GM12865 (cell line): ENCODE measurements at regions not wholly inside any gene's neighbourhood (a gene's known extent, or its start where the extent isn't known, plus 50 kb on each side); places are given as distances from the start of the nearest gene placed in this dataset.

Source experiments
- DNase-seq: peaks from one replicate; pipeline ENCODE4 v3.0.0; 2010; ENCODE audit warnings: low read depth
- H3K4me3 ChIP-seq: 2 replicates; pipeline ENCODE4 v1.5.1; 2011; ENCODE audit warnings: mild to moderate bottlenecking, low read depth, low read length, control low read depth
- CTCF ChIP-seq: IDR thresholded peaks from 2 replicates; pipeline ENCODE4 v1.5.1; 2011; ENCODE audit warnings: low read length, control low read depth, low read depth, inconsistent platforms; ENCODE audit not compliant: insufficient read depth; ENCODE audit errors: missing control alignments

DNA sequence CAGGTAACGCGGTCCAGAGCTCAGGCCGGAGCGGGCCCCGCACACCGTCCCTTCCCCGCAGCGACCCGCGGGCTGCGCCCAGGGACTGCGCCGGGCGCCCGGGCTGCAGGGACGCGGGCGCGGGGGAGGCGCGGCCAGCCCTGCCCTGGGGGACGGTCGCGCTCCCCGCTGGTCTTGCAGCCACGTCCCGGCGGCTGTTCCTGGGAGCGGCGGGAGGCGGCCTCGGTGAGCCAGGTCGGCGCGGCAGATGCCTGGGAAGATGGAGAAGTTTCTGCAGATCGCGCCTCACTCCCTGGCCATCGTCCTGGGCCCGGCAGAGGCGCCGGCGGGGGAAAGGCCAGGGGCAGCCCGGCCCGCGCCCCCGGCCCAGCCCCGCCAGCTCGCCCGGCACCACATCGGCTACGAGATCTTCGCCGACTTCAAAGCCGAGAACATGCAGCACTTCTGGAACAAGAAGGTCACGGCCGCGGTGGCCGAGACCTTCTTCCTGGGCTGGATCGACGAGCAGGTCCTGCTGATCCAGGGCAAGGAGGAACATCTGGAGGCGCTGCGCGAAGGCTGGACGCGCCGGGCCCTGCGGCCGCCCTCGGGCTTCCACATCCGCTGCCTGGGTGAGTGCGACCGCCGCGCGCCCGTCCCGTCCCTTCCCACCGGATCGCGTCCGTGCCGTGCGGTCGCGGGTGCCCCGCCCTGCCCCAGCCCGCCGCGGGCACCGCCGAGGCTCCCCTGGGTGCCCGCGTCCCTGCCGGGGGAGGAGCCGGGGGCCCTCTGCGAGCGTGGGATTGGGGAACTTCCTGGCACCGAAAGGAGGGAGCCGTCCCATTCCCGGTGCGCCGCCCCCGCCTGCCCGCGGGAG lies 107.4 kb upstream of the STOX2 start:
- TF ChIP-seq CTCF, result no peak
- no peak for DNase-seq
- no peak overlapping the region for H3K4me3 ChIP-seq

GRCh38 chr4:183798301-183799253 lies 106.5 kb upstream of the STOX2 start:
- no peak overlapping the region for H3K4me3 ChIP-seq

GRCh38 chr4:183801457-183802165 lies 103.5 kb upstream of the STOX2 start:
- no peak overlapping the region for H3K4me3 ChIP-seq
- no peak for DNase-seq
- TF ChIP-seq CTCF, result no peak

More at GRCh38 chr4:183798301-183799253, 106.5 kb upstream of the STOX2 start:
- no peak for DNase-seq
- TF ChIP-seq CTCF, result no peak

GRCh38 chr4:183806341-183806740 lies 98.8 kb upstream of the STOX2 start:
- DNase-seq, result no peak
- TF ChIP-seq CTCF, result no peak
- H3K4me3 ChIP-seq, result no peak overlapping the region

GRCh38 chr4:183807420-183808096 lies 97.5 kb upstream of the STOX2 start:
- no peak for DNase-seq
- no peak for TF ChIP-seq CTCF
- H3K4me3 ChIP-seq, result no peak overlapping the region

- DNase-seq, result no peak
- no peak overlapping the region for H3K4me3 ChIP-seq
These were observed 97.0 kb upstream of the STOX2 start for GRCh38 chr4:183808097-183808456.

More at GRCh38 chr4:183808097-183808456, 97.0 kb upstream of the STOX2 start:
- no peak for TF ChIP-seq CTCF
